ENCODE measurements at regions not wholly inside any gene's neighbourhood (a gene's known extent, or its start where the extent isn't known, plus 50 kb on each side); places are given as distances from the start of the nearest gene placed in this dataset.

GRCh38 chr11:97722721-97723120, 1298.0 kb upstream of the CNTN5 start:
- POLR2A ChIA-PET, result no interaction called here
- CTCF ChIA-PET, result no interaction called here
- no peak for TF ChIP-seq CTCF (IDR thresholded peaks at IDR 0.05; ENCODE audit: insufficient read depth, low read length, missing control alignments)
- H3K4me3 ChIP-seq (ENCODE audit: low read depth, low read length), result no peak overlapping the region
- DNase-seq (ENCODE audit: low read depth, low spot score), result no peak

- DNase-seq (ENCODE audit: low read depth, low spot score), result no peak
- TF ChIP-seq CTCF (IDR thresholded peaks at IDR 0.05; ENCODE audit: insufficient read depth, low read length, missing control alignments), result no peak
- ChIA-PET POLR2A (no interaction called here), CTCF (no interaction called here)
- no peak overlapping the region for H3K4me3 ChIP-seq (ENCODE audit: low read depth, low read length)
Observed at GRCh38 chr11:97729546-97730272, 1291.0 kb upstream of the CNTN5 start.

- ChIA-PET CTCF (no interaction called here), POLR2A (no interaction called here)
- no peak overlapping the region for H3K4me3 ChIP-seq (ENCODE audit: low read depth, low read length)
- no peak for DNase-seq (ENCODE audit: low read depth, low spot score)
- TF ChIP-seq CTCF (IDR thresholded peaks at IDR 0.05; ENCODE audit: insufficient read depth, low read length, missing control alignments), result no peak
Observed at GRCh38 chr11:97732011-97732632, 1288.6 kb upstream of the CNTN5 start.

GRCh38 chr11:97738751-97739150, 1282.0 kb upstream of the CNTN5 start:
- DNase-seq (ENCODE audit: low read depth, low spot score), result no peak
- ChIA-PET POLR2A (no interaction called here), CTCF (no interaction called here)
- no peak for TF ChIP-seq CTCF (IDR thresholded peaks at IDR 0.05; ENCODE audit: insufficient read depth, low read length, missing control alignments)
- no peak overlapping the region for H3K4me3 ChIP-seq (ENCODE audit: low read depth, low read length)

- no peak overlapping the region for H3K4me3 ChIP-seq (ENCODE audit: low read depth, low read length)
- ChIA-PET POLR2A (no interaction called here), CTCF (no interaction called here)
- no peak for TF ChIP-seq CTCF (IDR thresholded peaks at IDR 0.05; ENCODE audit: insufficient read depth, low read length, missing control alignments)
- no peak for DNase-seq (ENCODE audit: low read depth, low spot score)
Observed at GRCh38 chr11:97739932-97740800, 1280.6 kb upstream of the CNTN5 start.

GRCh38 chr11:97740801-97741151, 1280.0 kb upstream of the CNTN5 start:
- POLR2A ChIA-PET, result no interaction called here
- CTCF ChIA-PET, result no interaction called here

More at GRCh38 chr11:97740801-97741151, 1280.0 kb upstream of the CNTN5 start:
- TF ChIP-seq CTCF (IDR thresholded peaks at IDR 0.05; ENCODE audit: insufficient read depth, low read length, missing control alignments), result no peak
- DNase-seq (ENCODE audit: low read depth, low spot score), result no peak
- H3K4me3 ChIP-seq (ENCODE audit: low read depth, low read length), result no peak overlapping the region
